HG03097 (cell line): ENCODE measurements at regions not wholly inside any gene's neighbourhood (a gene's known extent, or its start where the extent isn't known, plus 50 kb on each side); places are given as distances from the start of the nearest gene placed in this dataset.

Source experiments
- ATAC-seq: cut with Tn5 transposase; IDR thresholded peaks from one replicate; pipeline ENCODE4 v1.9.1; 2021; ENCODE audit not compliant: unreplicated experiment, low FRiP score

DNA sequence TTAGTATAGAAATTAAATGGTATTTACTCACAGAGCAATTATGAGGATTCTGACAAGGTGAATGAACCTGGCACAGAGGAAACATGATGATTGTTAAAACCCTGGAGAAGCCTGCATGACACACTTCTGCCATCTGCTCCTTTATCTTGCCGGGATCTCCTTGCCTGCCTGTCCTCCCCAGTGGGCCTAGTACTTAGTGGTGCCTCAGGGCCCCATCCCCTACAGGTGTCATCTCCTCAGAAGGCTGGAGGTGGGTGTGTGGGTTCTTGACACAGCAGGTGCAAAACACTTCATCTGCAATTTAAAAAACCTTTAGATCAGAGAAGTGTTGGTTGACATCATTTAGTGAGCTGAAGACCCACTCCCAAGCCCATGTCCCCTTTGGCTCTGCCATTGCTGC is 261.2 kb downstream of the ADRA2A start:
- ATAC-seq = no peak

GRCh38 chr10:111338805-111339204 is 262.0 kb downstream of the ADRA2A start:
- no peak for ATAC-seq

DNA sequence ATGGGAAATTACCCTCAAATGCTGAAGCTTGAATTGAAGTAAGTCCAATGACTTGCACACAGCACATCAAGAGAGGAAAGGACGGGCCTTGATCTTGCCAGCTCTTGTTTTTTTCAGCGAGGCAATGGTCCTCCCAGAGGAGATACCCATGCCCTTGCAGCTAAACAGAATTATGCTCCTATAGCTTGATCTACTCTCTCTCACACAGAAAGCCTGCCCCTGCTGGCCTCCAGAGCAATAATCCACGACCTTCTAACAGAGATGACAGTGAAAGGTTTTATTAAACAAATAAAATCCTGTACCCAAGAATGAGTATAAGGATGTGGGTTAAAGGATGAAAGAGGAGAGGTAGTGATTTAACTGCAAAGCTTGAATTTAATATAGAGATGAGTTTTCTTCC is 268.0 kb downstream of the ADRA2A start:
- no peak for ATAC-seq

DNA sequence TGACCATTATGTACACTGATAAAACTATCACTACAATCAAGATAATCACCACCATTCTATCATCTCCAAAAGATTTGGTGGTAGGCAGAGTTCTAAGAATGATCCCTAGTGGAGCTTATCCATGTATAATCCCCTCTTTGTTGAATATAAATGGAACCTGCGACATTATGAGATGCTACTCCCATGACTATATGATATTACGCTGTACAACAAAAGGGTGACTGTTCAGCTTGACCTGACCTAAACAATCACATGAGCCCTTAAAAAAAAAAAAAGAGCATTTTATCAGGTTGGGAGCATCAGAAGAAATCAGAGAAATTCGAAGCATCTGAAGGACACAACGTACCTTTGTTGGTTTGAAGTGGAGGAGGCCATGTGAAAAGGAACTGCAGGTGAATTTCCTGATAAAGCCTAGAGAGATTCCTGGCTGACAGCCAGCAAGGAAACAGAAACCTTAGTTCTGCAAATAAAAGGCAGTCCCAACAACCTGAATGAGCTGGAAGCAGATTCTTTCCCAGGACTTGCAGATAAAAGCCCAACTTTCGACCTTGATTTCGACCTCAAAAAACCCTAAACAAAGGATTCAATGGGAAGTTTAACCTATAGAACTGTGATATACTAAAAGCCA is 270.7 kb downstream of the ADRA2A start:
- ATAC-seq = no peak

DNA sequence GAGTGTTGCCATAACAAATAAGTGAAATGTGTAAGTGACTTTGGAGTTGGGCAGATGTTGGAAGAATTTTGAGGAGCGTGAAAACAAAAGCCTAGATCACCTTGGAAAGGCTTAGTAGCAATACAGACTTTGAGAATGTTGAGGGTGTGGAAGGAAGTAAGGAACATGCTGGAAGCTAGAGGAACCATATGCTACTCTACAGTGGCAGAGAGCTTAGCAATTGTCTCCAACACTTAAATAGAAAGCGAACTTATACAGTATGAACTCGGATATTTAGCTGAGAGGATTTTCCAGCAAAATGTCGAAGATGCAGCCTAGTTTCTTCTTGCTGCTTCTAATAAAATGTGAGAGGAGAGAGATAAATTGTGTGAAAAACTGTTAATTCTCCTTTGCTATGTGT is 271.2 kb downstream of the ADRA2A start:
- no peak for ATAC-seq

GRCh38 chr10:111354859-111355258 is 278.0 kb downstream of the ADRA2A start:
- ATAC-seq = no peak

DNA sequence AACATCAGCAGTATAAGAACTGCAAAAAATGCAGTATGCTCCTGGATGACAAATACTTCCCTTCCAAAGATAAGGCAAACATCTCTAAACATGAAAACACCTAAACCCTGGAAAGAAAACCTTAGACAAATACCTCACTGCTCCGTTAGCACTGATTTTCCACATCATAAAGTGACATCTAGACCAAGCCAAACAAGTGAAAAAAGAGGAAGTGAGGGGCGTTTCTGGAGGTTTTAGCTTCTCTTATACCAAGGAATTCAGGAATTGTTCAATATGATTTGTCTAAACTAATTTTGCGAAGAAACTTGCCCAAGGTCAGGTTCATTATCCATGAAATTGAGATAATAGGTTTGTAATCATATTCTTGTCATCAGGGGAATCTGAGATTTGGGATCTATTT is 279.7 kb downstream of the ADRA2A start:
- no peak for ATAC-seq

DNA sequence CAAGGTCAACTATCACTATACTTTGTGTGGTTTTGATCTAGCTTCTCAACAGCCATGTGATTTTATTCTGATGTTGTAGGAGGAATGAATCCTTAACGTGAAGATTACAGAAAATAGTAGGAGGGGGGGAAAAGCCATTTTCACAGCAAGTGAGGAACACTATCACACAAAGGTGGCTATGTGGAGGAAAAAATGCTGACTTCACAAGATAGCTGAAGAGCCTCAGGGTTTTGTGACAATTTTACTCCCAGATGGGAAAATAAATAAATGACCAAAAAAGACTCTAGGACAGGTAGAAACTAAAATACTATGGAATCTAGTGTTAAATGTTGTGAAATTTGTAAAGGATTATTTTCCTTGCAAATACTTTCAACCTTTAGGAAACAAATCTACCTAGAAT is 281.0 kb downstream of the ADRA2A start:
- ATAC-seq = no peak

DNA sequence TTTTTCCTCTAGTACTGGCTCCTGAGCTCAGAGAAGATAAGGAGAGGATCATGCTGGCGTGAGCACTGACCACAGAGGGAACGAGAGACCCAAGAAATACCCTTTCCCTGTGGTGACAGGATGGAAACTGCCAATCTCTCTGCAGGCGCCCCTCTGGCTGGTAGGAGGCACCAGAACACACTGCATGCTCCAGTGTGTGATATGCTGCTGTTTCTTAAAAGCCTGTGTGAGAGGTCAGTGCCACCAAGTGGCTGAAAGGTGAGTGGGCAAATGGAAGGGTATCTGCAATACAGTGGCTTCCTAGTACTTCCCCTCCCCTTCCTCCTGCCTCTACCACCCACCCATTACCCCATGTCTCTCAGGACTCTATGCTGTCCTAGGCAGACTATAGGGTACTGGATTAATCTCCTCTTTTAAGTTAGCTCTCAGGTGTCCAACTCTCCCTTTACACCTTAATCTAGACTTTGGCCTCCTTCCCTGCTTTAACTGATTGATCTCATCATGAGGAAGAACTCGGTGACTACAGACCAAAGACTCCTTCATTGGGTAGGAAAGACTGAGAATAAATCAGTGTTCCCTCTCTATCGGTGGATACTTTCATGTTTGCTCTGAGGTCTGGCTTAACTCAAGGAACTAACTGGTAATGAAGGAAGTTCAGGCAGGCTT is 283.6 kb downstream of the ADRA2A start:
- peak; percentile 82 for ATAC-seq

GRCh38 chr10:111367531-111367930 is 290.7 kb downstream of the ADRA2A start:
- ATAC-seq = no peak

DNA sequence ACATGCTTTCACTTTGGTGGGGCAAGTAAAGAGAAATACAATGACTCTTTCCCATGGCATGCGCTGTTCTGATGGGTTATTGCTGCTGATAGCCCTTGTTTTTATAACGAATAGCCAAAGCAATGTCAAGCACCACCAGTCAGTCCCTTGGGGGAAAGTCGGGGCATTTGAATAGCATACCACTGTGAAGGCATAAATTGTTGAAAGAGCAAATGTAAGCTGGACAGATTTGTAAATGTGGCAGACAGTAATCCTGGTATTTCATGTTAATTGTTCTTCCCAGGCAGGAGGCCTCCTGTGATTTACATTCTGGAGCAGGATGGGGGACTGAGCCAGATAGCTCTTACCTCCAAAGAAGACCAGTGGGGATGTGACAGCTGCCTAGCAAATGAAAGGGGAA is 293.3 kb downstream of the ADRA2A start:
- ATAC-seq = no peak

GRCh38 chr10:111373696-111374095 is 296.9 kb downstream of the ADRA2A start:
- no peak for ATAC-seq

GRCh38 chr10:111379534-111380187 is 302.8 kb downstream of the ADRA2A start:
- ATAC-seq = no peak

- ATAC-seq = no peak
Measured at GRCh38 chr10:111384556-111384955, 307.7 kb downstream of the ADRA2A start.

GRCh38 chr10:111390813-111391563 is 314.2 kb downstream of the ADRA2A start:
- ATAC-seq = no peak

DNA sequence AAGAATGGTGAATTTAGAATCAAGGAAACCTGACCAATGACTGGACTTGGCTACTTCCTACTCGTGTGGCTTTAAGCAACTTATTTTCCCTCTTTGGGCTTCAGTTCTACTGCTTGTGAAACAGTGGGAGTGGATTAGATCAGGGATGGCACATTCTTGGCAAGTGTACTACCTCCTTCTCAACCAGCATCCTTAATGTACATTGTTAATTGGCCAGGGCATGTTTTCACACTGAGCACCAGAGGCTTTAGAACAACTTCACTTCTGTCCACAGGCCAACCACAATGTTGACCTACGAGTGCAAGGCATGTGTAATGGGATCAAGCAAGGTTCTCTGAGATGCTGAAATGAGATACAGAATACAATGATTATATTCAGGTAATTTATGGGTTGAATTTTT is 315.3 kb downstream of the ADRA2A start:
- ATAC-seq = no peak

- no peak for ATAC-seq
Measured at GRCh38 chr10:111392910-111393309, 316.1 kb downstream of the ADRA2A start.

DNA sequence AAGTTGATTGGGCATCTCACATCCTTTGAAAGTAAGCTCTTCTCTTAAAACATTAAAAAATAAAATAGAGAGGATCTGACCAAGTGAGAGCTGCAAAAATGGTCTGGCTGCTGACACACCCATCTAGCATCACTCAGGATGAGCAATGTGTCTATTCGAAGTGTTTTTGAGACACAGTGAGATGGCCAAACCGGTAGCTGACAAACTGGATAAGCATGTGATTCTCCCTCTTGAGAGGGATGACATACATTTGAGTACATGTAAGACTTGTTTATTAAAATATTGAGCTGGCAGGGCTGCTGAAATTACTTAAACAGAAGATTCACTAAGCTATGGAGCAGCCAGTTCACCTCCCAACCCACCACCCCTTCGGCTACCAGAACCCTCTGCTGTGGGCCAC is 333.9 kb downstream of the ADRA2A start:
- ATAC-seq = no peak

- ATAC-seq = no peak
Measured at GRCh38 chr10:111425459-111425858, 348.6 kb downstream of the ADRA2A start.

- no peak for ATAC-seq
Measured at GRCh38 chr10:111429288-111430028, 352.6 kb downstream of the ADRA2A start.

DNA sequence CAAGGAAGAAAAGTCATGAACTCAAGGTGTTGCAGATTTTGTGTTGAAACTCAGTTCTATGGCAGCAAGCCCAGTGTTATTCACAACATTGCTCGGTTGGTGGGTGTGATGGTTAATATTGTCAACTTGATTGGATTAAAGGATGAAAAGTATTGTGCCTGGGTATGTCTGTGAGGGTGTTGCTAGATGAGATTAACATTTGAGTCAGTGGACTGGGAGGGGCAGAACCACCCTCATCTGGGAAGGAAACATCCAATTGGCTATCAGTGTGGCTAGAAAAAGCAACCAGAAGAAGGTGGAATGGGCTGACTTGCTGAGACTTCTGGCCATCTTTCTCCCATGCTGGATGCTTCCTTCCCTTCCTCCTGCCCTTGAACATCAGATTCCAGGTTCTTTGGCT is 353.2 kb downstream of the ADRA2A start:
- ATAC-seq = no peak
